ENCODE measurements at regions not wholly inside any gene's neighbourhood (a gene's known extent, or its start where the extent isn't known, plus 50 kb on each side); places are given as distances from the start of the nearest gene placed in this dataset.

DNA sequence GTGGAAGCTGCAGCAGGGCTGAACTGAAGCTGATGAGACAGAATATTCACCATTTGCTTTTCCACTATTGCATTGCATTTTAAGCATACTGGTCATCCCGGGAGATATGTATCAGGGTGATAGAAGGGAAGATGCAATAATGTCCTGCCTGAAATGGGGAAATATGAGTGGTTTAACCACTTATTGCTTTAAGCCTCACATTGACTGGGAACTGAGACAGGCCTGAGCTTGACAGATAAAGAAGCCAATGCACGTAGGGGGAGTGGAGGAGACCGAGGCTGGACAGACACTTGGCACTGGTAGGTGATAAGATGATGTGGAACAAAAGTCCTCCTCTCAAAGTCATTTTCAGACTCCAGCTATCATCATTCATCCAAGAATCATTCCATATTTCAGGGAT lies 911.7 kb upstream of the NCAM2 start:
- Histone ChIP-seq H3K36me3 (ENCODE audit: low read depth) (no peaks in the 10 kb centered on the region), H3K4me1 (ENCODE audit: low read depth) (no peaks in the 10 kb centered on the region), H3K9me3 (no peaks in the 10 kb centered on the region), H3K4me3 (no peak overlapping the region)
- TF ChIP-seq, protein P1, sequence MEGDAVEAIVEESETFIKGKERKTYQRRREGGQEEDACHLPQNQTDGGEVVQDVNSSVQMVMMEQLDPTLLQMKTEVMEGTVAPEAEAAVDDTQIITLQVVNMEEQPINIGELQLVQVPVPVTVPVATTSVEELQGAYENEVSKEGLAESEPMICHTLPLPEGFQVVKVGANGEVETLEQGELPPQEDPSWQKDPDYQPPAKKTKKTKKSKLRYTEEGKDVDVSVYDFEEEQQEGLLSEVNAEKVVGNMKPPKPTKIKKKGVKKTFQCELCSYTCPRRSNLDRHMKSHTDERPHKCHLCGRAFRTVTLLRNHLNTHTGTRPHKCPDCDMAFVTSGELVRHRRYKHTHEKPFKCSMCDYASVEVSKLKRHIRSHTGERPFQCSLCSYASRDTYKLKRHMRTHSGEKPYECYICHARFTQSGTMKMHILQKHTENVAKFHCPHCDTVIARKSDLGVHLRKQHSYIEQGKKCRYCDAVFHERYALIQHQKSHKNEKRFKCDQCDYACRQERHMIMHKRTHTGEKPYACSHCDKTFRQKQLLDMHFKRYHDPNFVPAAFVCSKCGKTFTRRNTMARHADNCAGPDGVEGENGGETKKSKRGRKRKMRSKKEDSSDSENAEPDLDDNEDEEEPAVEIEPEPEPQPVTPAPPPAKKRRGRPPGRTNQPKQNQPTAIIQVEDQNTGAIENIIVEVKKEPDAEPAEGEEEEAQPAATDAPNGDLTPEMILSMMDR (IDR thresholded peaks at IDR 0.05): no peak
- no peak for DNase-seq
- ATAC-seq: no peak
- intact Hi-C loops (cut with DNase I, micrococcal nuclease): no loop called here

DNA sequence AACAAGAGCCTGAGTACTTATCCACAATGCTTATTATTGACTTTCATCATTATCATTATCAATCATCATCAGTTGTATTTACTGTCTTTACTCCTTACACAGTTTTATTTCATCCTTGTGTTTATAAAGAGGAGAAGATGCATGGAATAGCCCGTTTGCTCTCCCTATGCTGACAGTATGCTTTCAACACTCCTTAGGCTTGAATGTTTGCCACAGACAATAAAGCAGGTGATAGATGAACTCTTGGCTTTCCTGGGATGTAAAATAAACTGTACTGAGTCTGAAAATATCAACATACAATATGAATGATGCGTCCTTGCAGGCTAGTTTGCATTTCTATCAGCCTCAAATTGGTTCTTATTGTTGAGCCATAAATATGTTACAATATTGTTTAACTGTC lies 891.8 kb upstream of the NCAM2 start:
- intact Hi-C loops (cut with DNase I, micrococcal nuclease): no loop called here
- no peak overlapping the region for H3K4me3 ChIP-seq
- no peaks in the 10 kb centered on the region for H3K4me1 ChIP-seq (ENCODE audit: low read depth)
- DNase-seq: no peak
- no peak for ATAC-seq
- H3K9me3 ChIP-seq: no peaks in the 10 kb centered on the region
- TF ChIP-seq, protein P1 (IDR thresholded peaks at IDR 0.05): no peak
- no peaks in the 10 kb centered on the region for H3K36me3 ChIP-seq (ENCODE audit: low read depth)

DNA sequence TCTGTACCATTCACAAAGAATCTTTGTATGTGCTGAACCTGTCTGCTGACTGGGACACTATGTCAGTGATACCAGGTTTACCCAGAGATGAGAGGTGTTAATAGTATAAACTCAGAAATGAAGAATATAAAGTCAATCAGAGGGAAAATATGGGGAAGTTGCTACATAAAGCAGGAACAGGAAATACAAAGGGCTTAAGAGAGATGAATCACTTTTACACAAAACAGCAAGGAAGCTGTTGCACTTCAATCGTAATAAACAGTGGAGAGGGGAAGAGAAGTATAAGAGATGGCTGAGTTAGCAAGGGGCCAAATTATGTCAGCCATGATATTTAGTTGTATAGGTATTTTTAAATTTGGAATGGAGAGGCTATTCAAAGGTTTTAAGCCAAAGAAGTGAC lies 890.2 kb upstream of the NCAM2 start:
- Histone ChIP-seq H3K9me3 (no peaks in the 10 kb centered on the region), H3K36me3 (ENCODE audit: low read depth) (no peaks in the 10 kb centered on the region), H3K4me1 (ENCODE audit: low read depth) (no peaks in the 10 kb centered on the region), H3K4me3 (no peak overlapping the region)
- intact Hi-C loops (cut with DNase I, micrococcal nuclease): no loop called here
- no peak for ATAC-seq
- DNase-seq: no peak
- TF ChIP-seq, protein P1 (IDR thresholded peaks at IDR 0.05): no peak

DNA sequence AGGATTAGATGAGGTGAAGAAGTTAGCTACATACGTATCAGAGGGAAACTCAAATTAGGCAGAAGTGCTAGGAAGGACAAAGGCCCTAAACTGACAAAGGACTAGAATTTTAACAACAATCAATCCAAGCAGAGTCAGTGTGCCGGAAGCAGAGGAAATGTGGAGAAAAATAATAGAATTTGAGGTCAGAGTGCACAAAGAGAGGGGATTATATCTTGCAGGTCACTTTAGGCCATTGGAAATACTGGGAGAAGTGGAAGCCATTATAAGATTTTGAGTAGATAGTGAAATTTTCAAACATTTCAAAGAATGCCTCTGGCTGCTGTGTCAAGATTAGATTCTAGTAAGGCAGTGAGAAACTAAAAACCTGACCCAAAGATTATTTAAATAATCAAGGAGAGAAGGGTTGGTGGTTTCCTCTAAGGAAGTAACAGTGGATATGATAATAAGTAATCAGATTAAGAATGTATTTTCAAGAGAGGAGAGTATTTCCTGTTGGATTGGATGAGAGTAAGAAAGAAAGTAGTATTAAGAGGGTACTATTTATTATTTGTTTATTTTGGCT lies 889.2 kb upstream of the NCAM2 start:
- DNase-seq (no peak), ATAC-seq (no peak)
- Histone ChIP-seq H3K36me3 (ENCODE audit: low read depth) (no peaks in the 10 kb centered on the region), H3K9me3 (no peaks in the 10 kb centered on the region), H3K4me1 (ENCODE audit: low read depth) (no peaks in the 10 kb centered on the region), H3K4me3 (no peak overlapping the region)
- TF ChIP-seq, protein P1 (IDR thresholded peaks at IDR 0.05): no peak
- intact Hi-C loops (cut with DNase I, micrococcal nuclease): no loop called here

DNA sequence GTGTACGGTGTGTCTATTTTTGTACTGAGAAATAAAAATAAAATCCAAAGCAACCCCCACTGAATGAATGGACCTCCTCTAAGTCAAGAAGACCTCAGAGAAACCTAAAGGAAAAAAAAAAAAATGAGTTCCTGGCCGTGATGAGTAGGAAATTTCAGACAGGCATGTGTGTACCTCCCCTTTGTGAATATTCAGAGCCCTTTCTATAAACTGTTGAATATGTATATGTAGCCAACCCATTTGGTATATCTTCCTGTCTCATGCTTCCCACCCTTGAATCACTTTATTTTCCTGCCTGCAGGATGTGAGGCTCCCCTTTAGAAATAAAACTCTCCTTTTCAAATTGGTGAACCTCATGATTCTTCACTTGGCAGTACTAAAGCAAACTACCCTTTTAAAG lies 887.8 kb upstream of the NCAM2 start:
- TF ChIP-seq, protein P1 (IDR thresholded peaks at IDR 0.05): no peak
- DNase-seq (no peak), ATAC-seq (no peak)
- H3K4me1 ChIP-seq (ENCODE audit: low read depth): no peaks in the 10 kb centered on the region
- H3K4me3 ChIP-seq: no peak overlapping the region
- intact Hi-C loops (cut with DNase I, micrococcal nuclease): no loop called here
- H3K36me3 ChIP-seq (ENCODE audit: low read depth): no peaks in the 10 kb centered on the region
- H3K9me3 ChIP-seq: no peaks in the 10 kb centered on the region

DNA sequence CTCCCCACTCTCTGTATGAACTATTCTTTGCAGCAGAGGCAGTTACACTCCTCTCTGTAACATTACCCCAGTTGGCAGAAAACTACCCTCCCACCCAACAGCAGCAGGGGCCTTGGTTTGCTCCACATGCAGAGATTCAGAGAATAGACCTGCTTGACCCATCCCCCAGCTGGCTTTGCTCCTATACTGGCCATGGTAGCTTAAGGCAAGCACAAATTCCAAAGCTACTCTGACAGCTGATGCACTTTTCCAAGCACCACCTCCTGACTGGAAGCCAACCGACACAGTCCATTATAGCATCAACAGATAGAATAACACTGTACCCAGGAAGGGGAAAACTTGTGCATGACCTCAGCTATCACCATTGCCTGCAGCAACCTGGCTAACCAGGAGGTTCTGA lies 846.5 kb upstream of the NCAM2 start:
- ATAC-seq (no peak), DNase-seq (no peak)
- Histone ChIP-seq H3K36me3 (ENCODE audit: low read depth) (no peaks in the 10 kb centered on the region), H3K4me1 (ENCODE audit: low read depth) (no peaks in the 10 kb centered on the region), H3K4me3 (no peak overlapping the region), H3K9me3 (peaks cover 20% of the 10 kb centered on the region)
- TF ChIP-seq, protein P1 (IDR thresholded peaks at IDR 0.05): no peak
- intact Hi-C loops (cut with DNase I, micrococcal nuclease): no loop called here
